Hematopoietic multipotent progenitor cell treated with erythropoietin and hydrocortisone succinate and interleukin-3 and kit ligand, for 6 days (in vitro differentiated cells): ENCODE measurements at regions not wholly inside any gene's neighbourhood (a gene's known extent, or its start where the extent isn't known, plus 50 kb on each side); places are given as distances from the start of the nearest gene placed in this dataset.
"Not testable (repeated sequence)": the region's sequence is repeated elsewhere in the genome, so short reads cannot be mapped to it uniquely, and the experiment has no call there.

Experiments used
- DNase-seq: peaks from one replicate; pipeline ENCODE4 v3.0.0-alpha.2; 2015

DNA sequence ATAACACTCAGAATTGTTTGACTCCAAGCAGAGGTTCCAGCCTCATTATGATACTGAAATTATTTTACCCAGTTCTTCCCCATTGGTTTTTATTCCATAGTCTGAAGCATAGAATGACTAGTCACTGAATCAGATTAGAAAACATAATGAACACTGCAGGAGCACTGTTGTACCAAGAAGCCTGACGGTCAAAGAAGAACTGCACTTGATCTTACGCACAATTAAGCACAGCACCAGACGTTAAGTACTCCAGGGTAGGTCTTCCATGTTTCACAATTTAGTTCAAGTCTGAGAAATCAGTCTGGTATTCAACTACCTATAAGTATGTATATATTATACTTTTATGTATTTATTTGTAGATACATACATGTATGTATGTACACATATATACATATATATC is 973.5 kb upstream of the SPRY2 start:
- no peak for DNase-seq

DNA sequence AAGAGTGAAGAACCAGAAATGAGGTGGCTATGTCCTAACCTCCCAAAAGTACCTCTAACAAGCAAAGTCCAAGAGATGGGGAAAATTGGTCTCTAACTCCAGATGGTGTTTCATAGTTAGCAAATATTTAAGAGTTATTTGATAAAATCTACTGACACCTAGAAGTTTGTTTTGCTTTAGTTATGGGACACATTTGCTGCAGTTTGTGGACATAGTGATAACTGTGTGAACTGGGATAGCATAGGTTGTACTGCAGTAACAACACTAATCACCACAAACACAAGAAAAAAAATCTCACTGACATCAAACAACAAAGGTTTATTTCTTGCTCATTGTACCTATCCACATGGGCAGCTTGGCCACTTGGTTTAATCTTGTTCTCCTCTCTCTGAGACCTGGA is 965.0 kb upstream of the SPRY2 start:
- DNase-seq, result no peak

DNA sequence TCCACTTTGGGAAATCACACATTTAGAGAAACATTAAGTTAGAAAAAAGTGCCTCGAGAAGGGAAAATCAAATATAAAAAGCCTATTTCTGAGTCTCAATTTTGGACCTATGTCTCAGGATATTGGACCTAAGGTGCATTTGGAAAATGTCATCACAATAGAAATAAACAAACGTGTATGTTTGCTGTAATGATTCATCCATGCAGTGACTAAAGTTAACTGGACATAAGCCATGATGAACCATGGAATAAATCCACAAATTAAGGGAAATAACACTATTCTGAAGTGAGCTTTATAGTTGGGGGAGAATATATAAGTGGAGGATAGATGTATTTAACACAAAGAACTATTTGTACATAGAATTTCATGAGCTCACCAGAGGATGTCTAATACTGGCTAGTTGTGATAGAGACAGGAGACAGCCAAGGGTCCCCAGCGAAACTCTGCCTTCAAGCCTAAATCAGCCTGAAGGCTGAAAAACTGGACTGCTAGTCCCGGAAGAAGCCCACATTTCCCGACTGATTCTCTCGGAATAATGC is 963.3 kb upstream of the SPRY2 start:
- no peak for DNase-seq

DNA sequence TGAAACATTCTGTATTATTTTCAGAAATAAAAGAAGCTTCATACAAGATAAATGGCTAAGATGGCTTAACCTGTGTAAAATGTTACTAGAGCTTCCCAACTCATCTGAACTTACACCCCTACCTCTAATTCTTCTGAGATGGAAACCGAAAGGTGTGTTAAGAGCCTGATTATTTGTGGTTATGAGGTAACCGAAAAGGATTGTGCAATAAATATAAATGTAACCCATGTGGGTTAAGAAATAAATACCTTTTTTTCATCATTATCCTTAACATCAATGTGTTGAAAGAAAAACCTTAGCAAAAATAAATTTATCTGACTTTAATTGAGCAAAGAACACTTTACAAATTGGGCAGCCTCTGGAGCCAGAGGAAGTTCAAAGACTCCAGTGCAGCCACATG is 961.8 kb upstream of the SPRY2 start:
- DNase-seq, result no peak

DNA sequence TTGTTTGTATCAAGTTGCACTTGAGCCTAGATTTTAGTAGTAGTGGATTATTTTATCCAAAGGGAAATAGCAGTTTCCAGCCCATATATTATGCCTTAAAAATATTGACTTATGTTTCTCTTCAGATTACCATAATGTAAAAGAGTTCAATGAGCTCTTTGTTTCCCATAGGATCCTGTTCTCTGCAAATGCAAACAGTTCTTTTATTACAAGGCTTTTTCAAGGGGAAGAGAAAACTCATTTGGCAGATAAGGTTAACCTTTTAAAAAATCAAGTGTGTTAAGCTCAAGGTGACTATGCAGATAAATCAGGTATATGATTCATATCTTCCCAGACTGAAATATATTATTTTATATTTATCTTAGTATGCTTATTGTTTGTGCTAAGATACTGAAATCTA is 961.2 kb upstream of the SPRY2 start:
- no peak for DNase-seq

DNA sequence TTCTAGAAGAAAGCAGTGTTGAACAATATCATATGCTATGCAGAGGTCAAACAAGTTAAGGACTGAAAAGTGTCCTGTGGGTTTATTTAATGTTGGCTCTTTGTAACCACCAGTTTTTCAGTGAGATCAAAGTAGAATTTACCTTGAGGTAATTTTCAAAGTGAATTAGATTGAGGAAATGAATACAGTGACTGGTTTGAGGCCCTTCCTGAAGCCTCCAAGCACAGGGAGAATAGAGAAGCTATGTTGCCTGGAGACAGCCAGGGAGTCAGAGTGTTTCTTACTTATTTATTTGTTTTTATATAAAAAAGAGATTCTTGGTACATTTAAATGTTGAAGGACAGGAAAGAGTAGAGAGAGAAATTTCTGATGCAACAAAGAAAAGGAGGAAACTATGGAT is 954.3 kb upstream of the SPRY2 start:
- DNase-seq, result no peak

DNA sequence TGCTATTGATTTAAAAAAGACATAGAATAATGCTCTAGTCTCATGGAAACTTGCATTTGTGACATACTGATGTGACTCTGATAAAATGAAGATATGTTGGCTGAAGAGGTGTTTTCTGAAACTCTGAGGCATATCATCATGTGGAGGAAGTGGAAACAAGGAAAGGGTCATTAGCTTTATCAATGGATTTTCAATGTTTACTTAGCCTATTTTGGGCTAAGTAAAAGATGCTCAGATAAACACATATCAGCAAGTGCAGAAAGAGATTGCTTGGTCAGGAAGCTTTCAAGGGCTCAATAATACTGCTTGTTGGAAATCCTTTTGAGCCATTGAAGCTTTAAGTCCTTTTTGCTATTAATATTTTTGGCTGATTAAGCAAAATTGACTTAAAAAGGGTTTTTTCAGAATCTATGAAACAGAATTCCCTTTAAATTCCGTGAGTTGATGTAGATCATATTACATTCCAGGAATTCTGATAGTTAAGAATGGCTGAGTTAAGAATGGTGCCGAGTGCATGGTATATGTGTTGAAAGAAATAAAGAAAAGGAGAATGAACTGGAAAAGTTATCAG is 952.8 kb upstream of the SPRY2 start:
- DNase-seq, result no peak

DNA sequence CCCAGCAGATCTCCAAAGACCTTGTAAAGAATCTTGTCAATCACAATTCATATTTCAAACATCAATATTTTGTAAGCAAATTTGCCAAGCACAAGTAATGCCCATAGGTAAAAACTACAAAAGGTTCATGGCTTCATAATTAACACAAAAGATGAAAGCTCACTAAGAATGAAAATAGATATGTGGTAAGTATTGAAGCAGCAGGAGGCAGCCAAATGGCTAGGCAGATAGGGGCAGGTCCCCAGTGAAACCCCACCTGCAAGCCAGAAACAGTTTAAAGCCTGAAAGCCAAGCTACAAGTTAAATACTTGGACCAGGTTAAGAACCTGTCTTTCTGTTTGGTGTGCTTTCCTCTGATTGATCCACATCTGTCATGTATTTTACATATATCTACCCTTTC is 942.6 kb upstream of the SPRY2 start:
- DNase-seq, result no peak

DNA sequence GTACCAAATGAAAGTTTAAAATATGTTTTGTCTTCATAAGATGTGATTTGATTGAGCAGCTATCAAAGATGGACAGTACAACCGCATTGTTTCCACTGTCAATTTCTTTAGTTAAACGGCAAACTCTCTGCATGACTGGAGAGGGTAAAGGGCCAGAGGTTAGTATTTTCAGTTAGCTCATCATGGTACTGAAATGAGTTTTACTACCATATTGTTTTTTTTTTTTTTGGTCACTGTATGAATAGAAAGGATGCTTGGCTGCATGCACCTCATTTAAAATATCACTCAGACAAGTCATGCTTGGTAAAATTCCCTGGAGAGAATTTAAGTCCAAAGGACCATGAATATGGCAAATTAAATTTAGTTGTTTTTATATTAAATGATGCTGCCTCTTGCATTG is 942.1 kb upstream of the SPRY2 start:
- DNase-seq, result no peak

DNA sequence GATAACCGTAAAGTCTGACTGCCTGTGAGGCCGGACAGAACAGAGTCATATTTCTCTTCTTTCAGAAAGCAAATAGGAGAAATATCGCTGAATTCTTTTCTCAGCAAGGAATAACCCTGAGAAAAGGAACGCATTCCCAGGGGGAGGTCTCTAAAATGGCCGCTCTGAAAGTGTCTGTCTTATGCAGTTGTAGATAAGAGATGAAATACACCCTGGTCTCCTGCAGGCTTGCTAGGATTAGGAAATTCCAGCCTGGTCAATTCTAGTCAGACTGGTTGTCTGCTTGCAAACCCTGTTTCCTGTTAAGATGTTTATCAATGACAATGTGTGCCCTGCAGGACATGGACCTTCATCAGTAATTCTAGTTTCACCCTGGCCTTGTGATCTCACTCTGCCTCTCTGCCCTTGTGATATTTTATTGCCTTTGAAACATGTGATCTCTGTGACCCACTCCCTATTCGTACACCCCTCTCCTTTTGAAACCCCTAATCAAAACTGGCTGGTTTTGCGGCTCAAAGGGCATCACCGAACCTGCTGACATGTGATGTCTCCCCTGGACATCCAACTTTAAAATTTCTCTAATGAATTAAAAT is 934.8 kb upstream of the SPRY2 start:
- no peak for DNase-seq

DNA sequence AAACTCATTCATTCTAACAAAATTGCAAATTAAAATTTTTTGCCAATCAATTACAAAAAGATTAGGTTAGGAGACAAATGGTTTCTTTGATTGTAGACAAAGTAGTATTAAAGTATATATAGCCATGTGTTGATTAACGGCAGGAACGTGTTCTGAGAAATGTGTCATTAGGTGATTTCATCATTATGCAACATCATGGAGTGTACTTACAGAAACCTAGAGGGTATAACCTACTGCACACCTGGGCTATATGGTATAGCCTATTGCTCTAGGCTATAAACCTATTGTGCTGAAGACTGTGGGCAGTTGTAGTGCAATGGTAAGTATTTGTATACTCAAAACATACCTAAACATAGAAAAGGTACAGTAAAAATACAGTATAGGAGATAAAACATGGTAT is 906.8 kb upstream of the SPRY2 start:
- DNase-seq, result no peak

DNA sequence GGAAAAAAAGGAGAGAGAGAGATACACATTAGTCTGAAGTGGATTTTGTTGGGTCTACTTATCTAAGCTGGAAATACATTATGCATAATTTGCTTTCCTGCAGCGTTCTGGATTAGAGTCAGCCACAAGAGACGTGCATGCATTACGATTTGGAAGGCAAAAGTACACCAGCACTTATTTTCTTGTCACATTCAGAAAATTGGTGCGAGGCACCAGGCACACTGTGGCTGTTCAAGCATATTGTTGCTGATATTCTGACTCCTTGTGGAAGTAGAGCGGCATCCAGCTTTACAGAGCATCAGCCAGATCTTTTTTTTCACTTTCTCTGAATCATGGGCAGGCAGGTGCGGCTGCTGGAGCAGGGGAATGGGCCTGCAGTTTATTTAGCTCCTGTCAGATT is 905.6 kb upstream of the SPRY2 start:
- DNase-seq, result no peak

DNA sequence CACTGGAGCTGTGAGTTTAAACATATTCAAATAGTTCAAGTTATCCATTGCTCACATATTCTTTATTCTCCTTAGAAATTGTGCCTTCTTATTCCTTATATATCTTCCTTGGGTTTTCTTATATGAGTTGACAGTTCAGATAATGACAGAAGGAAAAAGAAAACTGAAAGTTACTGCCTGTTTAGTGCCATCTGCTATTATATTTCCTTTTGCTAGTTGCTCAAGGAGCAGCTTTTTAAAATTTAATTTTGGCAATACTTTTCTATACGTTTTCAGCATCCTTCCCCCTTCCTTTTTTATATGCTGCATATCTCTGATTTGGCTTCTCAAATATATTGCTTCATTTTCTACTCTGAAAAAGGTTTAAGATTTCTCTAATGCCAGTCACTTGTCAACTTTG is 903.1 kb upstream of the SPRY2 start:
- no peak for DNase-seq

DNA sequence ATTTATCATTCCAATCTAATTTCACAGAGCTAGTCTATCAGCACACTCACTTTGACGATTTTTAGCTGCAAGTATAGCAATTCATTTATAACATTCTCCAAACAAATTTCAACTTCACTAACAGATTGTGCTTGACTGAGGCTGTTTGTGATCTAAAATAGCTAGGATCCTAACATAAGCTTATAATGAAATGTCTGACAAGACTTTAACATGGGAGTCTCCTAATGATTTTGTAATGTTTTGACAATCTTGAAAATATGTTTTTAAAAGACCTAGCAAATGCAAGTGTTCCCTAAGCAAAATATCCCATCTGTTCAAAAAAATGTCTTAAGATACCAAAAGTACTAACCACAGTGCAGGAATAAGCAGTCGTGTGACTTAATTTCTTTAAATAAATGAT is 889.5 kb upstream of the SPRY2 start:
- no peak for DNase-seq

DNA sequence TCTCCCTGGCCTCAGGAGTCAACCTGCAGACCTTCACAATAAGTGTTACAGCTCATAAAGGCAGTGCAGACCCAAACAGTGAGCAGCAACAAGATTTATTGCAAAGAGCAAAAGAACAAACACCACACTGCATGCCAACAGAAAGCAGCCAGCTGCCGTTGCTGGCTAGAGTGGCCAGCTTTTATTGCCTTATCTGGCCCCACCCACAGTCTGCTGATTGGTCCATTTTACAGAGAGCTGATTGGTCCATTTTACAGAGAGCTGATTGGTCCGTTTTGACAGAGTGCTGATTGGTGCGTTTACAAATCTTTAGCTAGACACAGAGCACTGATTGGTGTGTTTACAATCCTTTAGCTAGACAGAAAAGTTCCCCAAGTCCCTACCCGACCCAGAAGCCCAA is 885.9 kb upstream of the SPRY2 start:
- not testable (repeated sequence) for DNase-seq

DNA sequence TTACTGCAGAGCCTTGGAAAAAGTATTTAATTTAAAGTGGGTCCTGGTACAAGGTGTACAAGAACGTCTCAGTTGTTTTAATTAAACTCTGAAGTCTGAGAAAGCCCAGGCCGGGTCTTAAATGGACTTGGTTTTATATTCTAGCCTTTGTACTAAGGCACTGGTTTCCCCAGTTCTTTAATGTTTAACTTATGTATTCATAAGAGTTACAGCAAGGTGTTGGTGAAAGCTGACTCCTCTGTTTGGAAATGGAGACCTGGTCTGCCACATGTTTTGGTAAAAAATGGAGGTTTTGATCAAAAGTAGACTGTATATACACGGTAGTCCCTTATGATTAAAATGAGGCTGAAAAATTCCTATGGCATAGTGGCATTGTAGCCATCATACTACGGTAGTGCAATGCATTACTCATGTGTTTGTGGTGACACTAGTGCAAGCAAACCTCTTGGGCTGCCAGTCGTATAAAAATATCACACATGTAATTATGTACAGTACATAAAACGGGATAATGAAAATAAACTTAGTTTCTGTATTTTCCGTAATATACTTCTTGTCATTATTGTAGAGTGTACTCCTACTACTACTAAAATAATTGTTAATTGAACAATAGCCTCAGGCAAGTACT is 883.4 kb upstream of the SPRY2 start:
- DNase-seq, result no peak

DNA sequence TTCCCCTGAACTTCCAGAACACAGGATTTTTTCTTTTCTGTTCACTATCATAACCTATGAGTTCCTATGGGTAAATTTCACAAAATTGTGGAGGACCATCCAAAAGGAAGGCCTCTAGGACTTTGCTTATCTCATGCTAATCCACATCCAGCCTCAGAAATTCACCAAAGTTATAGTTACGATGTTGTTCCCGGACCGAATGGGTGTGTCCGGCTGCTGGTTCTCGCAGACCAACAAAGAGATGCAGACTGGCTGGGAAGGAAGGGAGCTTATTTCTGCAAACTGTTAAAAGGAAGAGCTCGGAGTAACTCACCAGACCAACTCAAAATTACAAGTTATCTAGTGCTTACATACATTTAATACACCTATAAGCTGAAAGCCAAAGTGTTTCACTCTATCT is 882.9 kb upstream of the SPRY2 start:
- no peak for DNase-seq

DNA sequence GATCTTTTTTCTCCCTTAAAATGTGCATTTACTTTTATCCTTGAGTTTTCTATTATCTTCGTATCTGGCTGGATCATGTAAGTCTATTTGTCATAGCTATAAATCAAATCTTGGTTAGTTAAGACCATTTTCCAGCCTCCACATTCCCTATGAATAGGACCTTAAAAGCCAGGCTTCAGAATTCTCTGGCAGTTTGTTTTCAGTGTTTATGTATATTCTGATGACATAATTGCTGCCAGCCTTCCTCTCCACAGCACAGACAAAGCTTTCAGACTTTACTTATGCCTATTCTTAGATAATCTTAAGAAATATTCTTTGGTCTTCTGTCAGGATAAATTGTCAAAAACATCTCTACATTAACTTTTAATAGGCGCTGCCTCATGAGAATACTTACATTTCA is 870.8 kb upstream of the SPRY2 start:
- DNase-seq, result no peak

DNA sequence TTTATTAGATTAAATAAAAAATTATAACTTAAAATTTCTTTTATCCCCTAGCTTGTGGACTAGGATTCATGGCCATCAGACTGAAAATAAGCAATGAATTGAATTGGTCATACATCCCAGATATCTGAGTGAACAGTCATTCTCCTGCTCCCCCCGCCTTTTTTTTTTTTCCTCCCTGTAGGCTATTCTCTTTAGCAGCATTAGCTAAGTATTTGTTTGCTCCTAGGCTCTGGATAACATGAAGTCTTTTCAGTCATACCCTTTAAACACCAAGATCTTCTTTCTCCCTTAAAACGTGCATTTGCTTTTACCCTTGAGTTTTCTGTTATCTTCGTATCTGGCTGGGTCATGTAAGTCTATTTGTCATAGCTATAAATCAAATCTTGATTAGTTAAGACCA is 866.7 kb upstream of the SPRY2 start:
- DNase-seq, result no peak

DNA sequence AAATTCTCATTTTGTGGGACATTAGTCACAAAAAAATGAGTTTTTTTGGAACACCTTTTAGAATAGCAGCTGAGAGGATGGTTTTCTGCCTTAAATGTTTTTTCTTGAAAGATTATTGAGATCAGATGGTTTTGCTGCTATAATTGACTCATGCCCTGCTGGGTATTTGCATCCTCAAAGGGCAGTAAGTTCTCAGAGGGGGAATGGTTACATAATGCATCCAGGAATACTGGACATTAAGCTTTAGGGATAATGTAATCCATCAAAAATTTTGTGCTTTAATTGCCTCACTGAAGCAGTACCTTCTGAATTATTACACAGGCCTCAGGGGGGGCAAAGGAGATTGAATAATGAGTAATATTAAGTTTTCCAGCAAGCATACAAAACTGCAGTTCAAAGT is 866.3 kb upstream of the SPRY2 start:
- DNase-seq, result no peak

DNA sequence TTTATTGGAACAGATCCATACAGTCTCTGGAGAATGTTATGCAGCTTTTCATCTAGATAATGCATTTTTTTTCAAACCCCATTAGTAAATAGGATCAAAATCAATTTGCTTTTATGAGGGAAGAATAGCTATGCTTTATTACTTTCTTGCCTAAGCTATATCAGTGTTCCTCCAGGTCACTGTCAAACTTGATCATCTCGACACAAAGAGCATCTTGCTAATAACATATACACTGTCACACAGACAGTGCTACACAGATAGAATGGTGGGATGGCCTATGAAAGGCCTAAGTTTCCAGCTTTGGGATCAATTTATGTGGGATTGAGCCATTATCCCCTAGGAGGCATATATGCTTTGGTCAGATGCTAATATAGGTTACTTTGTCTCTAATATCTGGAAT is 862.9 kb upstream of the SPRY2 start:
- no peak for DNase-seq

DNA sequence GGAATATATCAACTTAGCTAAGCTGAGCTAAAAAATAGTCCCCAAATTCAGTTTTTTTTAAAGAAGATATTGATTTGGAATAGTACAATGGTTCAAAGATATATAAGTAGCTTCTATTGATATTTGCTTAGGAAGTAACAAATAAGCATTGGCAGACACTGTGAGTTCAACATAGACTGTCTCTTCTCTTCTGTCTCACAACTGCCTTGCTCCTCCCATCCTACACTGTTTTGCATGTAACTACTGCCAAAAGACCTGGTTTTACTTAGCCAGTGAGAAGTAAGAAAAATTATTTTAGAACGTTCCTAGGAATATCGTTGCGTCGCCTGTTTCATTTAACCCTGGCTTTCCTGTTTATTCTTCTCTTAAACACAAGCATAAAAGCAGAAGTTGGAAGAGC is 859.0 kb upstream of the SPRY2 start:
- no peak for DNase-seq

DNA sequence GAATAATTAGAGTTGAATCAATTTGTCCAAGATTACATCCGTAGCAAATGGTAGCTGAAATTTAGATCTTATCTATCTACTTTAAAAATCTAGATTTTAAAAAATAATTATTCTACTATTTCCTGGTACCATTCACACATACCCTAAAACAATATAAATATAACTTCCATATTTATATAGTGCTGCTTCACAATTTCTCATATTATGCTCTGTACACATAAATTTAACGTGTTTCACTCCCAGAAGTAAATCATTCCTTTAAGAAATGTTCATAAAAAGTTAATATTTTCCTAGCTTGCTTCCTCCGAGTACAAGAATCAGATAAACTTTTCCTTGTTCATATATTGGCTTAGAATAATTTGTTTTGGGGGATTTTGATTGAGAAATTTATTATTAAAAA is 857.0 kb upstream of the SPRY2 start:
- no peak for DNase-seq

DNA sequence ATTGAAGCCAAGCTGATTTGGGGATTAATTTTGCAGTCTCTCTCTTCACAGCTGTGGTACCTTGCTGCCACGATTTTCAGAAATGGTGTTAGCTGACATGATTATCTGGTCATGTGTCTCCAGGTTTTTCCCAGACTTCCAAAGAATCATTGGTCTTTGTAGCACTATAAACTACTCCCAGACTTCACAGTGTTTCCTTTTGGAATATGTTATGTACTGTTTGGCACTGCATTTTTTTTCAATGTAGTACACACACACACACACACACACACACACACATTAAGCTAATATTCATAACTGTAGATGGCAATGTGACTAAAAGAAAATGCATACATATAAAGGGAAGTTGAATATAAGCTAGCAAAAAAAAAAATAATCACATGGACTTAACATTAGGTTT is 856.6 kb upstream of the SPRY2 start:
- DNase-seq, result no peak

DNA sequence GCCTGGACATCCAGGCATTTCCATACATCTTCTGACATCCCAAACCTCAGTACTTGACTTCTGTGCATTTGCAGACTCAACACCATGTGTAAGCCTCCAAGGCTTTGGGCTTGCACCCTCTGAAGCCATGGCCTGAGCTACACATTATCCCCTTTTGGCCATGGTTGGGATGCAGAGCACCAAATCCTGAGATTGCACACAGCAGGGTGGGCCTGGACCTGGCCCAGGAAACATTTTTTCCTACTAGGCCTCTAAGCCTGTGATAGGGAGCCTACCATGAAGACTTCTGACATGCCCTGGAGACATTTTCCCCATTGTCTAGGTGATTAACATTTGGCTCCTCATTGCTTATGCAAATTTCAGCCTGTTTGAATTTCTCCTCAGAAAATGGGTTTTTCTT is 853.4 kb upstream of the SPRY2 start:
- no peak for DNase-seq
